WI38 (cell line): ENCODE measurements at regions not wholly inside any gene's neighbourhood (a gene's known extent, or its start where the extent isn't known, plus 50 kb on each side); places are given as distances from the start of the nearest gene placed in this dataset.

ENCODE experiments used
- H3K4me3 ChIP-seq: 2 replicates; pipeline ENCODE4 v1.5.1; 2011; ENCODE audit warnings: low read depth, mild to moderate bottlenecking, control low read depth, low read length
- CTCF ChIP-seq: IDR thresholded peaks from 2 replicates; pipeline ENCODE4 v1.5.1; 2012; ENCODE audit warnings: low read depth, mild to moderate bottlenecking, control low read depth, low read length

DNA sequence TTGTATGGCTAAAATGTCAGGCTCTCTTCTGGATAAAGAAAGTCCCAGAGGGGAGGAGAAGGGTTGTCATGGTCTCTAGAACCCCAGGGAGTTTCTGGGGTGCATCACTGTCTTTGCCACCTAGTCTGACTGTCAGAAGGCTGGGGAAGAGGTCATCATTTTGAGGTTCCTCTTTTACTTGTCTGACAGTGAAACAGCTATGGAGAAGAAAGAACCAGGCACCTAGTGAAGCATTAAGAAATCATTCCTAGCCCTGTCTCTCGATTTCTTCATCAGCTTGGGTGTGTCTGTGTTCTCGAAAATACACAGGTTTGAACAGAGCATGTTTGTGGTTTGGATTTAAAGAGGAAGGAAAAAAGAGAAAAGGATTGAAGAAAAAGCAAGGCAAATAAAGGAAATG, 158.7 kb upstream of the LRIG3 start:
- no peak overlapping the region for H3K4me3 ChIP-seq
- TF ChIP-seq CTCF: no peak

DNA sequence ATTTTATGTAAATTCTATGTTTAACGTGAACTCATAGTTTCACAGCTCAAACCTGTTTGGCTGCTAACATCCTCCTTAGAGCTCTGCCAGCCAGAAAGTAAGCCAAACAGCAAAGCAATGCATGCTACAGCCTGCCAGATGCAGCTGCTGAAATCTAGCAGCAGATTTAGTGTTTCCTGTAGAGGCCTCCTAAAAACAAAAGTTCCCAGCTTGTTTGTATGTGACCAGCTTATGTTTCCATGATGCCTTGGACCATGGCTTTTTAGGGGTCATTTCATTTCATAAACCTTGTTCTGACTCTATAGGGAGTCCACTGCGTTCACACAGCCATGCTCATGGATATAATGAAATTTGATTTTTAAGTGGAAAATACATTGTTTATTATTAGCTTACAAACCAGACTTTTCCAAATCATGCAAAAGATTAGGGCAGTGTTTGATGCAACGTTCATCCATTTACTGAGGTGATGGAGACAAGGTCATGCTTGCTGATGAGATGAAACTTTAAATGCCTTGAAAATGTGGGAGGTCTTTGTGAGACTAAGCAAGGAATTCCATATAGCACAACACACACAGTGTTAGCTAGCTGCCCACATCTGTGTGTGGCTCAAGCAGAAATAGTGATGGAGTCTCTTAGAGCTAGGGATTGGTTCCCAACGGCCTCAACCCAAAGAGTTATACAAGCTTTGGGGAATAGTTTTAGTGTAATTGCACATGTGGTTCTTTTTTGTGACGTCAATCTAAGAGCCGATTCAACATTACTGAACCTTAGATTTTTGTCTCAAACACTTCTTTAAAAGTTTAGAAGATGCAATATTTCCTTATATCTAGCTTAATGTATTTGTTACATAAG, 157.5 kb upstream of the LRIG3 start:
- no peak for TF ChIP-seq CTCF
- no peak overlapping the region for H3K4me3 ChIP-seq

DNA sequence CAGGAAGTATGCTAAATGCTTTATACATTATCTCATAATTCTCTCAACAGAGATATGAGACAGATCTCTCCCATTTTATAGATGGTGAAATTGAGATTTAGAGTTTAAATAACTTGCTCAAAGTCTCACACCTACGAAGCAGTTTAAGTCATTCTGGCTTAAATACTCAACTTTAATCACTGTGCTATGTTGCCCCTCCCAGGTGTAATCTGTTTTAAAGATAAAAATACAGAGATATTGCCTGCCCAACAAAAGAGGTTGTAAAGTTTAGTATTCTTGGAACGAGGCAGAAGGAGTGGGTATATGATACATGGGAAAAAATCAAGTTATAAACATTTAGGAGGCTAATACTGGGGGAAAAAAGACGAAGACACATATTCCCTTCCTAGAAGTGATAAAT, 156.8 kb upstream of the LRIG3 start:
- no peak overlapping the region for H3K4me3 ChIP-seq
- no peak for TF ChIP-seq CTCF

- no peak for TF ChIP-seq CTCF
- no peak overlapping the region for H3K4me3 ChIP-seq
Measured at GRCh38 chr12:59076622-59077021, 156.3 kb upstream of the LRIG3 start.

DNA sequence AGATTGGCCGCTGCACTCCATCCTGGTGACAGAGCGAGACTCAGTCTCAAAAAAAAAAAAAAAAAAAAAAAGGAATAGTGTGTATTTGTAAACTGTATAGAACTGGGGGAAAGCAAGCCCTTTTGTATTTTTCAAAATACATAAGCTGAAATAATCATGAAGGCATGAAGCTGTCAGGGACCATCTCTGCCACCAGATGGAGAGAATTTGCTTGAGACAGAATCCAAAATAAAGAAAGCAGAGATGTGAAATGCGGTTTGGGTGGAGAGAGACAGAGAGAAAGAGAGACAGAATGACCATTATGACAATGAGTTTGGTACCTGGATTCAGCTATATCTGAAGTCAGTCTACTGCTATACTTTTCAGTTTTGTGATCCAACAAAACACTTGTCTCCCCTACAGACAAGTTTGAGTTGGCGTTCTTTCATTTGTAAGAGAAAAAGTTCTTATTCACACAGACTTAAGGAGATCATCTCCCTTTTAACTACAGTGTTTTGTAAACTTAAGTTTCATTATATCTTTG, 155.7 kb upstream of the LRIG3 start:
- no peak overlapping the region for H3K4me3 ChIP-seq
- TF ChIP-seq CTCF: no peak

- no peak for TF ChIP-seq CTCF
- H3K4me3 ChIP-seq: no peak overlapping the region
Measured at GRCh38 chr12:59075141-59075540, 154.8 kb upstream of the LRIG3 start.

GRCh38 chr12:59070322-59070933, 150.1 kb upstream of the LRIG3 start:
- H3K4me3 ChIP-seq: no peak overlapping the region
- TF ChIP-seq CTCF: no peak
